Stimulated activated CD8-positive, alpha-beta memory T cell treated with anti-CD3 and anti-CD28 coated beads, Interleukin-12 subunit alpha, Interleukin-12 subunit beta, amount 100 ng/mL, for 1 hour (primary cell): ENCODE measurements at regions not wholly inside any gene's neighbourhood (a gene's known extent, or its start where the extent isn't known, plus 50 kb on each side); places are given as distances from the start of the nearest gene placed in this dataset.

Experiments
- DNase-seq: peaks from one replicate; pipeline ENCODE4 v3.0.0-alpha.2; 2020; ENCODE audit warnings: low read depth

- DNase-seq, result no peak
These were observed 210.1 kb upstream of the SLC24A2 start for GRCh38 chr9:19998823-19999455.

DNA sequence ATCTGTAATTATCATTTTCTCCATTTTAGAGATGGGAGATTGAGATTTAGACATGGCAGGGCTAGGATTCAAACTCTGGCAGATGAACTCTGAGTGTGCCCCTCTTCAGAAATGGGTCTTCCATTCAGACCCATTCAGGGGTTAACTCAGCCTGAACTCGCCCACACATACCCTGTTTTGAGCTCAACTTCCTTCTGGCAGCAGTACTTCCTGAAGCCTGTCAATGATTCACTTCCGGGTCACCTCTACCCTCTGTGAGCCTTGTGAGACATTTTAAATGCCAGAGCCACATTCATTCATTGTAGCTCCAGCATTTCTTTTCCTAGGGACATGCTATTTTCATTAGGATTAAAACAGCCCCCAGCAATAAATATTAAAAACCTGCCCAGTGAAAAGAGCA, 209.3 kb upstream of the SLC24A2 start:
- DNase-seq, result no peak

DNA sequence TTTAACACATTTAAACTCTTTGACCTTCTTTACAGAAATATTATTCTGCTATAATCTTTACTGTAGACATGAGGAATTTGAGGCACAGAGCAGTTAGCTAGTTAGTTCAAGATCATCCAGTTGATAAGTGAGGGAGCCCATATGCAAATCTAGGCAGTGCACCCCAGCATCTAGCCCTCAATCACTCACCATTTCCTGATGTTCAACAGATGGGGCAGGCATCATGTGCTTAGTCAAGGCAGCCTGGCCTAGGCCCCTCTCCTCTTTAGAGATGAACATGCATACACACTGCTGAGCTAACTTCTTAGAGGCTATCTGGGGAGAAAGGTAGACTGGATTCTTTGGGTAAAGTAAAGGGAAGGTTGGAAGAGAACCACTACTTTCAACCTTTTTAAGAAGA, 206.8 kb upstream of the SLC24A2 start:
- no peak for DNase-seq

GRCh38 chr9:19994296-19994695, 205.5 kb upstream of the SLC24A2 start:
- no peak for DNase-seq

DNA sequence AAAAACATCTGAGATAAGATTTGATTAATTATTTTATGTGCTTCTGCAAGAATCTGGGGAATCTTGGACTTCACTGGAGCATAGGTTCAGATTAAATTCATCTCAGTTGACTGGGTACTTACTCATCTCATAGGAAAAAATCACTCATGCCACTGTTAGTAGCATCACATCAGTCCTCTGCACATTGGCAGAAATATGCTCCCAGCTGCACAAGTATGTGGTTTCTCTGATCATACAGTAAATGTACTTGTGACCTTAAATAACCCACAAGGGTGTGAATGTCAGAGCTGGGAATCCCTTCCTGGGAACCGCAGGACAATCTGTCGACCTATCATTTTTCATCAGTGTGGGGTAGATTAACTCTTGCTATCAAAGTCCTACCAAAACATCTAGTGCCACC, 203.7 kb upstream of the SLC24A2 start:
- no peak for DNase-seq

GRCh38 chr9:19989213-19989612, 200.4 kb upstream of the SLC24A2 start:
- DNase-seq, result no peak

DNA sequence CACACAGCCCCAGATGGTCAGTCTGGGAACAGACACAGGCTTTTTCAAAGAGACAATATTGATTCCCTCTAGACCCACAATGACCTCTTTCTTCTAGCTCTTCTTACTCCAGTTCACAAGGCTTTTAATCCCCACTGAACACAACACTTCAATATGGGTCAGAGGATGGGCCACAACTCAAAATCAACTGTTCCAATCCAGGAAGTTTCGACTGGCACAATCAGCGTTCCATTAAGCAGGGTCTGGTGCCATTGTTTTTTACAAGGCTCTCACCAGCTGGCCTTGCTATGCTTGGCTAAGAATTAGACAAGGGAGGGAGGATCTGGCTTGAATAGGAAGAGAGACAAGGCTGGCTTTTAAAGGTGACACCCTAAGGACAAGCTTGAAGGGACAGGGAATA, 199.4 kb upstream of the SLC24A2 start:
- DNase-seq, result no peak

DNA sequence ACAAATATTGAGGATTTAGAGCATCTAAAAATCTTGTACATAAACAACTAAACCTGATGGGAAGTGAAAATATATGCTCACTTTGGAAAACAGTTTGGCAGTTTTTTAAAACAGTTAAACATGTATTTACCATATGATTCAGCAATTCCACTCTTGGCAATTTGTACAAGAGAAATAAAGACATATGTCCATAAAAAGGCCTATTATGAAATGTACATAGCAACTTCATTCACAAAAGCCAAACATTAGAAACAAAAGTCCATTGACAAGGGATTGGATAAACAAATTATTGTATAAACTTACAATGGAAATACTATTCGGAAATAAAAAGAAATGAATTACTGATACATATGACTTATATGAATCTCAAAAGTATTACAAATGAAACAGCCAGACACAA, 196.2 kb upstream of the SLC24A2 start:
- DNase-seq, result no peak

DNA sequence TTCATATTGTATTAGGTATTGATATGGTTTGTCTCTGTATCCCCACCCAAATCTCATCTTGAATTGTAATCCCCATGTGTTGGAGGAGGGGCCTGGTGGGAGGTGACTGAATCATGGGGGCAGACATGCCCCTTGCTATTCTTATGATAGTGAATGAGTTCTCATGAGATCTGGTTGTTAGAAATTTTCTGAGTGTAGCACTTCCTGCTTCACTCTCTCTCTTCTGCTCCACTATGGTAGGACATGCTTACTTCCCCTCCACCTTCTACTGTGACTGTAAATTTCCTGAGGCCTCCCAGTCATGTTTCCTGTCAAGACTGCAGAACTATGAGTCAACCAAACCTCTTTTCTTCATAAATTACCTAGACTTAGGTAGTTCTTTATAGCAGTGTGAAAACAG, 187.4 kb upstream of the SLC24A2 start:
- DNase-seq, result no peak

- no peak for DNase-seq
These were observed 186.7 kb upstream of the SLC24A2 start for GRCh38 chr9:19975499-19975898.

GRCh38 chr9:19969721-19970120, 180.9 kb upstream of the SLC24A2 start:
- no peak for DNase-seq

- DNase-seq, result no peak
These were observed 179.1 kb upstream of the SLC24A2 start for GRCh38 chr9:19967888-19968459.

DNA sequence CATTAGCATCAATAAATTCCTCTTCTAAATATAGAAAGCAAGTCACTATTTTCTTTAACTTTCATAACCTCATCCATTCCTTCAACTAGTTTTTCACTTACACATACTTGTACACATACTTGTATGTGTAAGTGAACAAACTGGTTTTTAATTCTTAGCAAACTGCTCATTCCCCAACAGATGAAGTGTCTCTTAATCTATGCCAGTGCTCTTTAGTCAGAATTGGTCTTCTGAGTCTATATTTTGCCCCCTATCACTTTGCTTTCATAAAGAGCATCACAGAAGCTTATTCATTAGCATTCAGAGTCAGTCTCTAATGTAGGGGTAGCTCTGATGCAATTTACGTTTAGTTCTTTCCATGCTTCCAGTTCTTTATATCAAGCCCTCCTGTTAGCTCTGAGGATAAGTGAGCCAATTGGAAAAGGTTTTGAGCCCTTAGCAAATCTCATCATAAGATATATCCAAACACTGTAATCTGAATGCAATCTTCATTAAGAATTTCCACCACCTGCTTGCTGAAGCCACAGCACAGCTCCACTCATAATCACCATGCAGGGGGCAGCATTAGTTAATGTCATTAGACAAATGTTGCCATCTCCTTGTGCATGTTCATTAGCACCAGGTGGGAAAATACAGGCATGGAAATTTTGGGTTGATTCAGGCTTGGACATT, 178.5 kb upstream of the SLC24A2 start:
- no peak for DNase-seq

- DNase-seq, result no peak
These were observed 176.5 kb upstream of the SLC24A2 start for GRCh38 chr9:19965336-19965735.

GRCh38 chr9:19947996-19948395, 159.2 kb upstream of the SLC24A2 start:
- no peak for DNase-seq

GRCh38 chr9:19946441-19947109, 157.7 kb upstream of the SLC24A2 start:
- DNase-seq, result no peak

DNA sequence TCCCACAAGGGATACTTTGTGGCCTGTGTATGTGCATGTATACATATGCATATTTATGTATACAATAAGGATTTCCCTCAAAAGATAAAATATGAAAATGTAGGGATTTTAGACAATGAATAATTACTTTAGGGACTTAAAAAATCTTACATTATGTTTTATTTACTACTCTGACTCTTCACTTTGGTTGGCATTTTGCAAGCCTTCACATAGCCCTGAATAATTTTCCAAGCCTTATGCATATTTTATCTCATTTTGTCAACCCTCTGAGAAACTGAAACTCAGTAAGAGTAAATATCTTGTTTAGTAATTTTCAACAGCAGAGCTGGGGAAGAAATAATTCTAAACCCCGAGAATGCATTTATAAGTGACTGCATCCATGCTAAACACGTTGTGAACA, 153.0 kb upstream of the SLC24A2 start:
- DNase-seq, result no peak

- DNase-seq, result no peak
These were observed 152.1 kb upstream of the SLC24A2 start for GRCh38 chr9:19940811-19941535.

DNA sequence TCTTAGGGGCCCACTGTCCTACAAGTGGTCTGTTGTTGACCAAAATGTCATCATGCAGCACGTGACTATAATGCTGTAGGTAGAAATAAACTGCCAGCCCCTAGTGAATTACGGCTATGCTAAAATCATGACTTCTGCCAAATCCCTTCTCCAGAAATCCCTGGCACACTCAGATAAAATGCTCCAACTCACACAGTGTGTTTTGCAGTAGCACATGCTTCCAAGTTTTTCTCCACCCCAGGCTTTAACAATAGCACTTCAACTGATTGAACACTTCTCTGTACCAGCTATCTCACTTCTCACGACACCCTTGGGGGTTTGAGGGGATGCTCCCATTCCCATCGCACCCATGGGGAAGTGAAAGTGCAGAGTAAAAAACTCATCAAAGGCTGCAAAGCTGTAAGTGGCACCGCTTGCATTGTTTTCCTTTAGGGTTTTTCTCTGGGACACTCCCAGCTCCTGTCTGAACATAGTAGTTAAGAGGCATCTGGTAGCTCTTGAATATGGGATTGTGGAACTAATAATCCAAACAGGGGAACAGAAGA, 151.0 kb upstream of the SLC24A2 start:
- no peak for DNase-seq

DNA sequence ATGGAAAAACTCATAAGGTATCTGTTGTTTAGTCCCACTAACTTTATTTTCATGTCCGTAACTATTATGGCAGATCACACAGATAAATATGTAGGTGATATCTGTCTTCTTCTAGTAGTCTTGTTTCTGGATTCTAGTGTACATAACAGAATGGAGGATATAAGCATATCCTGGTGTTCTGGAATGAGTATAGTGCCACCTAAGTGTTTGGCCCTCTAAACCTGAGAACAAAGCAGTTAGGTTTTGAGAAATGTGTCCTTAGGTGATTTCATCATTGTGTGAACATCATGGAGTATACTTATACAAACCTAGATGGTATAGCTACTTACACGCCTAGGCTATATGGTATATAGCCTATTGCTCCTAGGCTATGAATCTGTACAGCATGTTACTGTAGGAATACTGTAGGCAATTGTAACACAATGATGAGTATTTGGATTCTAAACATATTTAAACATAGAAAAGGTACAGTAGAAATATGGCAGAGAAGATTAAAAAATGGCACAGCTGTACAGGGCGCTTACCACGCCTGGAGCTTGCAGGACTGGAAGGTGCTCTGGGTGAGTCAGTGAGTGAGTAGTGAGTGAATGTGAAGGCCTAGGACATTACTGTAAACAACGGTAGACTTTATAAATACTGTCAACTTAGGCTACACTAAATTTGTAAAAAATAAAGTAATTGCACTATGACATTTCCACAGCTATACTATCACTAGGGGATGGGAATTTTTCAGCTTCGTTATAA, 150.3 kb upstream of the SLC24A2 start:
- DNase-seq, result no peak

GRCh38 chr9:19937121-19937520, 148.3 kb upstream of the SLC24A2 start:
- DNase-seq, result no peak

DNA sequence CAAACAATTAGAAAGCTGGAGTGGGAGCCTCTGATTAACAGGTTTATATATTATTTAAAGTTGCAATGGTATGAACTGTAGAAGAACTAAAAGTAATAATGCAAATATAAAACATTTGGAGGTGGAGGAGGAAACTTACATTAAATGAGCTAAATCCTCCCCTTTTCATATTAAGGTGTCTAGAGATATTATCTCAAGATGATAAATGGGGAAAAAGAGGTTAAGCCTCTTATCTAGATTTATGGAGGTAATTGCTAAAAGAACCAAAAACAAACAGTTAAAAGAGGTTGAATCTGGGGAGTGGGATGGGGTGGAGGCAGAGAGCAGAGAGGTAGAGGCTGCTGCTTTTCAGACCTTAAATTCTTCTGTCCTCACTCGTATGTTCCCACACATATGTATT, 147.8 kb upstream of the SLC24A2 start:
- no peak for DNase-seq
